Skeletal muscle tissue (tissue), 3 donors: ENCODE measurements at regions not wholly inside any gene's neighbourhood (a gene's known extent, or its start where the extent isn't known, plus 50 kb on each side); places are given as distances from the start of the nearest gene placed in this dataset.
"Not testable (repeated sequence)": the region's sequence is repeated elsewhere in the genome, so short reads cannot be mapped to it uniquely, and the experiment has no call there.

Experiments used
- H3K27ac ChIP-seq: one replicate; pipeline ENCODE4 v1.7.0; 2013; ENCODE audit warnings: mild to moderate bottlenecking, low read depth, low read length, inconsistent platforms
- H3K27me3 ChIP-seq, 3 donors: one replicate each; pipeline ENCODE4 v1.7.0; 2013; ENCODE audit warnings: low read length in 3 of 3; ENCODE audit not compliant: control insufficient read depth in 3 of 3, insufficient read depth in 3 of 3
- H3K36me3 ChIP-seq, 3 donors: one replicate each; pipeline ENCODE4 v1.7.0; 2013; ENCODE audit warnings: low read length in 3 of 3; ENCODE audit not compliant: control insufficient read depth in 3 of 3, insufficient read depth in 3 of 3
- H3K4me1 ChIP-seq, 3 donors: one replicate each; pipeline ENCODE4 v1.7.0; 2013; ENCODE audit warnings: low read length in 3 of 3, mild to moderate bottlenecking in 3 of 3; ENCODE audit not compliant: control insufficient read depth in 3 of 3, insufficient read depth in 3 of 3
- H3K4me3 ChIP-seq, 3 donors: one replicate each; pipeline ENCODE4 v1.7.0; 2013; ENCODE audit warnings: low read length in 3 of 3
- H3K9ac ChIP-seq, 3 donors: one replicate each; pipeline ENCODE4 v1.7.0; 2013; ENCODE audit warnings: low read length in 3 of 3, mild to moderate bottlenecking in 3 of 3, moderate library complexity in 2 of 3, low read depth in 1 of 3
- H3K9me3 ChIP-seq, 3 donors: one replicate each; pipeline ENCODE4 v1.7.0; 2013; ENCODE audit warnings: low read length in 3 of 3; ENCODE audit not compliant: control insufficient read depth in 3 of 3
- donor health status: Osteomylitis.

DNA sequence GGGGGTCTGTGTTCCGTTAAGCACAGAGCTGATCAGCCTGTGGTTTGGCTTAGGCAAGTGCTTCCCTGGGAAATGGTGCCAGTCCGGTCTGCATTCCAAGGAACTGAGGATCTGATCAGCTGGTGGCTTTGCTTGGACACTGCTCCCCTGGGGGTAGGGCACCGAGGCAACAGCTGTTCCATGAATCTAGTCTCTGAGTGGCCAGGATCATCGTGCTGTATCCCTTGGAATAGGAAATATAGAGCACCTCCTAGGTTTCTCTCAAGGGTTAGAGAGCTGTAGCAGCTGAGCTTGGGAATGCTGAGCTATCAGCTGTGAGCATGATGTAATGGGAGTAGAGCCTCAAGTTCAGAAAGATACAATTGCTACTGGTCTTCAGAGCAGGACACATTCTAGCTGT is 863.9 kb downstream of the RAPGEF2 start:
- no peak overlapping the region for H3K27ac ChIP-seq

GRCh38 chr4:159976871-159977482 is 874.1 kb downstream of the RAPGEF2 start:
- not testable (repeated sequence) for H3K27me3 ChIP-seq, H3K9me3 ChIP-seq, H3K9ac ChIP-seq, H3K4me3 ChIP-seq, H3K27ac ChIP-seq, H3K36me3 ChIP-seq, H3K4me1 ChIP-seq

More for the DNA sequence above, 863.9 kb downstream of the RAPGEF2 start:
- H3K9ac ChIP-seq, result no peak overlapping the region
- no peaks in the 10 kb centered on the region for H3K9me3 ChIP-seq
- H3K36me3 ChIP-seq, result no peaks in the 10 kb centered on the region
- H3K4me1 ChIP-seq, result no peaks in the 10 kb centered on the region
- H3K27me3 ChIP-seq, result no peaks in the 10 kb centered on the region
- no peak overlapping the region for H3K4me3 ChIP-seq

DNA sequence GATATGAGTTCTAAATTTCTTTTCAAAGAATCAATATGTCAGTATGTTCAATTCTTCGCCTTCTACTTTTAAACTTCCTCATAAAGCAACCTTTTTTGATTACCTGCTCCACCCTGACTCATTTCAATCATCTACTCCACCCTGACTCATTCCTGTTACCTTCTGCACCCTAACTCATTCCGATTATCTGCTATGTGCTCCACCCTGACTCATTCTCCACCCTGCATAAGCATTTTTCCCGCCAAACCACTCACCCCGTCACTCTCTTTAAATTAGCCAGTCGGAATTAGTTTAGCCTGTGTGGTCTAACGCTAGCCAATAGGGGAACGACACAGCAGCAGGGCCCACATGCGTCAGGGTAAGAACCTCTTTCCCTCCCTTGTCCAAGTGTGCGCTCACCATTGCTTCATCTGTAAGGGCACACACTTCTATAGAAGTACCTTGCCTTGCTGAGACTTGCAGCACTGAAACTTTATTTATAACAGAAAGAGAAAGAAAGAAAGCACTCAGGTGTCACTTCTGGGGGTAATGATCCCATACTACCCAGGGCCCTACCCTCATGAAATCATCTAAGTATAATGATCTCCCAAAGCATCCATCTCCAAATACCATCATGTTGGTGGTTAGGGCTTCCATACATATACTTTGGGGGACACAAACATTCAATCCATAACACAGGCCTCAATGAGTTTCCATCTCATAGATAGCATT is 875.2 kb downstream of the RAPGEF2 start:
- Histone ChIP-seq H3K36me3 (no peaks in the 10 kb centered on the region), H3K9ac (no peak overlapping the region), H3K27me3 (no peaks in the 10 kb centered on the region)

DNA sequence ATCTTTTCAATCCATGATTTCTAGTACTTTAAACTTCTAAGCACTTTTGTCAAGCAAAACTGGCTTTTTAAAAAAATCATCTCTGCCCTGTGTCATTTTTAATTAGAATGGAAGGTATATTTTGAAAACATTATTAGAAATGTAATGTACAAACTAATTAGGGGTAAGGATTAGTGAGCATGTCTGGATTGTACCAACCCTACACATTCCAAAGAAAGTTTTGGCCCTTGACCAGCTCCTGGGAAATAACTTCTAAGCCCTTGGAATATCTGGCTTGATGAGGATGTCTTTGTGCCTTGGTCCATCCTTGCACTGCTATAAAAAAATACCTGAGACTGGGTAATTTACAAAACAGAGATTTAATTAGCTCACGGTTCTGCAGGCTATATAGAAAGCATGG is 876.5 kb downstream of the RAPGEF2 start:
- H3K27ac ChIP-seq, result no peak overlapping the region
- H3K4me3 ChIP-seq, result no peak overlapping the region
- H3K9me3 ChIP-seq, result no peaks in the 10 kb centered on the region
- no peaks in the 10 kb centered on the region for H3K27me3 ChIP-seq
- no peak overlapping the region for H3K9ac ChIP-seq
- H3K4me1 ChIP-seq, result no peaks in the 10 kb centered on the region
- no peaks in the 10 kb centered on the region for H3K36me3 ChIP-seq

More for the DNA sequence above, 875.2 kb downstream of the RAPGEF2 start:
- H3K27ac ChIP-seq, result no peak overlapping the region
- H3K9me3 ChIP-seq, result no peaks in the 10 kb centered on the region
- no peaks in the 10 kb centered on the region for H3K4me1 ChIP-seq
- no peak overlapping the region for H3K4me3 ChIP-seq

GRCh38 chr4:159979953-159980352 is 877.1 kb downstream of the RAPGEF2 start:
- Histone ChIP-seq H3K9ac (no peak overlapping the region), H3K27me3 (no peaks in the 10 kb centered on the region), H3K4me3 (no peak overlapping the region), H3K9me3 (no peaks in the 10 kb centered on the region), H3K36me3 (no peaks in the 10 kb centered on the region), H3K4me1 (no peaks in the 10 kb centered on the region), H3K27ac (no peak overlapping the region)

DNA sequence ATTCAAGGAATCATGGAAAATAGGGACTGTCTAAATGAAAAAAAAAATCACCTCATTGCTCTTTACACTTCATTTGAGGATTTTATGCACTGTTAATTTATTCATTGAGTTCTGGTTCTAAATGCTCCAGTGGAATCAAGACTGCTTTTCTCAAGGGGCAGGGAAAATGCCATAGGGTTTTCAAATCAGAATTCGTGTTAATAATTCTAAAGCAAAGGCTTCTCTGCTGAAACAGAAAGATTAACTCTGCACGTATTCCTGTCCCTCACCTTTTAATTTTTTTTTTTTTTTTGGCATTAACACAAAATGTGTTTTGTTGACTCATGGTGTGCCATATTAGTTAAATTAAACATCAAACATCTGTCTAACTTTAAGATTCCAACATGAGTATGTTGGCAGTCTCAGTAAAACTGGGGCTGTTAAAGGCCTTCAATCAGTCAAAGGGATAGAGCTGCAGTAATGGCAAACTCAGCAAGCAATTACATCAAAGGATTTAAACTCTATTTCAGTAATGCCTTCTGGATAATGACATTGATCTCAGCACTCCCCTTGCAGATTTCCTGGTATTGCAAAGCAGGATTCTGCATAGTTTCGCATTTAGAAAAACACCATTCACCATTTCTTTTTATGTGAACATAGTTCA is 878.1 kb downstream of the RAPGEF2 start:
- Histone ChIP-seq H3K27me3 (no peaks in the 10 kb centered on the region), H3K9ac (no peak overlapping the region), H3K27ac (no peak overlapping the region), H3K4me3 (no peak overlapping the region), H3K36me3 (no peaks in the 10 kb centered on the region), H3K4me1 (no peaks in the 10 kb centered on the region), H3K9me3 (no peaks in the 10 kb centered on the region)

DNA sequence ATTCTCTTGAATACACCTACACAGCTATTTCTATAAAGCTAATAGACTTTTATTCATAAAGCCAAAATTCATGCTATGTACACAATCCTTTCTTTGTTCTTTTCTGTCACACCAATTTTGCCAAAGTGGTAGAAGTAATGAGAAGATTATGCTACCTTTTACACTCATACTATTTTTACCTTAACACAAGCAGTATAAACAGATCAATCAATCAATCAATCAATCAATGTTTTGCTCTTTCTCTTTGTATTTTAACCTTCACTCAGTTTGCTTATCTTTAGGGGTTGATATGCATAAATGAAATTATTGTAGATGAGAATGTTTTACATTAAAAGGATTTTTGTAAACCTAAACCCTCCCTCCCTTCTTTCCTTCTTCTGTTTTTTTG is 878.6 kb downstream of the RAPGEF2 start:
- no peak overlapping the region for H3K9ac ChIP-seq
- no peak overlapping the region for H3K4me3 ChIP-seq
- H3K36me3 ChIP-seq, result no peaks in the 10 kb centered on the region
- H3K27me3 ChIP-seq, result no peaks in the 10 kb centered on the region
- H3K4me1 ChIP-seq, result no peaks in the 10 kb centered on the region
- no peak overlapping the region for H3K27ac ChIP-seq
- no peaks in the 10 kb centered on the region for H3K9me3 ChIP-seq

- no peaks in the 10 kb centered on the region for H3K27me3 ChIP-seq
- H3K9me3 ChIP-seq, result no peaks in the 10 kb centered on the region
- H3K4me3 ChIP-seq, result no peak overlapping the region
- H3K27ac ChIP-seq, result no peak overlapping the region
- no peaks in the 10 kb centered on the region for H3K4me1 ChIP-seq
- no peak overlapping the region for H3K9ac ChIP-seq
- H3K36me3 ChIP-seq, result no peaks in the 10 kb centered on the region
Observed at GRCh38 chr4:159983082-159983481, 880.2 kb downstream of the RAPGEF2 start.

DNA sequence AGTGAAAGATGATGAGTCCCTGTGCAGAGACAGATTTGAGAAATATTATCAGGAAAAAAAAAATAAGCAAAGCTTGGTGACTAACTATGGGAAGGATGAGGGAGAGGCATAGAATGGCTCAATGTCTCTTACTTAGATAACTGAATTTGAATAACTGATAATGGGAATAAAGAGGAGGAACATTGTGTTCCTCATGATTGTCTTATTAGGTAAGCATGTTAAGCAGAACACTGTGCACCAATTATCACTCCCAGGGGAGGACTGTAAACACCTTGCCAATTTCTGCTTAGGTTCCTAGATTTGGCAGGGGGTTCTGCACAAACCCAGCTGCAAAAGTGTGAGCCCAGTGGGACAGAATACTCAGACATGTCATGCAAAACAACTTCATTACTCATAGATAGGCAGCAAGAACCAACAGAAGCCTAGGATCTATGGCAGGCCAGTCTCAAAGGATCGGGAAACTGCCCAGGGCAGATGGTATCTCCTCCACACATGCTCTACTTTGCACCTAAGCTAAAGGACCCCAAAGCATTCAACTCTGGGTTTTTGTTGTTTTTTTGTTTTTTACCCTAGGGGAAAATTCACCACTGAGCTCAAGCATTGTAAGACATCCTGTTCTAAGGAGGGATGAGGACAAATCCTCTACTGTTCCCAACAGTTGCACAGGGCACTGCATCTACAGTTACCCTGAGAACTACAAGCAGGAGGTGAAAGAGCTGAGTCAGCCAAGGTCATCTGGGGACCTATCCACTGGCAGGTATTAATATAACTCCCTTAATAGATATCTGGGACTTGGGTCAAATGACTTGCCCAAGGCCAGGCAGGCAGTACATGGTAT is 907.0 kb downstream of the RAPGEF2 start:
- H3K27ac ChIP-seq, result no peak overlapping the region
- no peak overlapping the region for H3K9ac ChIP-seq
- H3K4me1 ChIP-seq, result no peaks in the 10 kb centered on the region
- no peaks in the 10 kb centered on the region for H3K36me3 ChIP-seq
- H3K4me3 ChIP-seq, result no peak overlapping the region
- H3K9me3 ChIP-seq, result no peaks in the 10 kb centered on the region
- no peaks in the 10 kb centered on the region for H3K27me3 ChIP-seq

DNA sequence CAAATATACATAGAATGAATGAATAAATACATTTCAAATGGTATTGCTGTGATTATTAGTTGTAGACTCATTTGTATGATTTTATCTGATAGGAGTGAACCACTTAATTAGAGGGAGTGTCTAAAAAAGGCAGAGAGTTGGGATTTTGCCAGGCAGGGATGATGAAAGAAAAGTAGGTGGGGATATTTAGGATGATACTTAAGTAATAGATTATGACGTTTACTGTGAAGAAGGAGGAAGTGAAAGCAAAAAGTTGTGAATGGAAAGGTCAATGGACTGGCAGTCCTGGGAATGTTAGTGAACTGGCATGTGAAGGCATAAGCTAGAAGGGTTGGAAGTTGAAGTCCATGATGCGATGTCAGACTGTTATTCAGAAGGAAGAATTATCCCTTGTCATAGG is 917.1 kb downstream of the RAPGEF2 start:
- no peaks in the 10 kb centered on the region for H3K27me3 ChIP-seq
- H3K9me3 ChIP-seq, result no peaks in the 10 kb centered on the region
- H3K9ac ChIP-seq, result no peak overlapping the region
- H3K4me1 ChIP-seq, result no peaks in the 10 kb centered on the region
- H3K36me3 ChIP-seq, result no peaks in the 10 kb centered on the region
- no peak overlapping the region for H3K4me3 ChIP-seq
- H3K27ac ChIP-seq, result no peak overlapping the region
